ENCODE measurements at regions not wholly inside any gene's neighbourhood (a gene's known extent, or its start where the extent isn't known, plus 50 kb on each side); places are given as distances from the start of the nearest gene placed in this dataset.

GRCh38 chr2:856041-856440, 94.6 kb upstream of the SNTG2 start (continued):
- no peak for TF ChIP-seq ZNF571 (tag by site-specific recombination; IDR thresholded peaks at IDR 0.05)
- no peak for TF ChIP-seq ZNF544 (tag by site-specific recombination; IDR thresholded peaks at IDR 0.05)
- no peak for TF ChIP-seq ZNF274 (IDR thresholded peaks at IDR 0.05; ENCODE audit: low read length)
- no peak for TF ChIP-seq ZNF274 (tag by site-specific recombination; IDR thresholded peaks at IDR 0.05; ENCODE audit: borderline replicate concordance)
- TF ChIP-seq ZNF16 (tag by site-specific recombination; IDR thresholded peaks at IDR 0.05; ENCODE audit: low read depth) = no peak

- H3K27ac ChIP-seq (ENCODE audit: extremely low read depth, low read depth, low read length) = no peak overlapping the region
- CTCF ChIA-PET = interaction anchor here (0.6 kb wide), 1 partner anchor 560 kb away, joined by 3 read pairs; no protein-coding TSS in a partner anchor
- H3K9me3 ChIP-seq (ENCODE audit: control insufficient read depth, insufficient read depth, low read depth, low read length) = no peaks in the 10 kb centered on the region
- no peak overlapping the region for H3K4me3 ChIP-seq (ENCODE audit: low read depth, low read length)
- no peak for TF ChIP-seq ZNF10 (tag by site-specific recombination; IDR thresholded peaks at IDR 0.05)
- TF ChIP-seq SP7 (tag by site-specific recombination; IDR thresholded peaks at IDR 0.05) = no peak
- TF ChIP-seq SETDB1 (IDR thresholded peaks at IDR 0.05; ENCODE audit: insufficient read length, low read length) = no peak
- no peak for TF ChIP-seq ZNF169 (tag by site-specific recombination; IDR thresholded peaks at IDR 0.05)
- no peak for TF ChIP-seq ZNF48 (tag by site-specific recombination; IDR thresholded peaks at IDR 0.05)
- TF ChIP-seq ZNF341 (tag by site-specific recombination; IDR thresholded peaks at IDR 0.05; ENCODE audit: low read depth) = no peak
- no peak for TF ChIP-seq ZNF324 (tag by site-specific recombination; IDR thresholded peaks at IDR 0.05)
- no peak for TF ChIP-seq SP2 (tag by site-specific recombination; IDR thresholded peaks at IDR 0.05)
- no peak for TF ChIP-seq INSM2 (tag by site-specific recombination; IDR thresholded peaks at IDR 0.05)
- no peak for TF ChIP-seq ZSCAN23 (tag by site-specific recombination; IDR thresholded peaks at IDR 0.05)
- no peak for TF ChIP-seq TRIM28 (IDR thresholded peaks at IDR 0.05; ENCODE audit: borderline replicate concordance, low read length)
- TF ChIP-seq ZNF510 (tag by site-specific recombination; IDR thresholded peaks at IDR 0.05; ENCODE audit: insufficient replicate concordance) = no peak
- TF ChIP-seq ZSCAN16 (tag by site-specific recombination; IDR thresholded peaks at IDR 0.05) = no peak
- no peak for TF ChIP-seq REST (tag by site-specific recombination; IDR thresholded peaks at IDR 0.05)
- TF ChIP-seq GLI4 (tag by site-specific recombination; IDR thresholded peaks at IDR 0.05) = no peak
- no peak for TF ChIP-seq ZNF560 (tag by site-specific recombination; IDR thresholded peaks at IDR 0.05; ENCODE audit: borderline replicate concordance)
- TF ChIP-seq ZNF514 (tag by site-specific recombination; IDR thresholded peaks at IDR 0.05) = no peak
- no peak for TF ChIP-seq ZNF140 (tag by site-specific recombination; IDR thresholded peaks at IDR 0.05)
- H3K4me1 ChIP-seq (ENCODE audit: control insufficient read depth, insufficient read depth, low read length) = no peaks in the 10 kb centered on the region
- POLR2A ChIA-PET = no interaction called here
- no peaks in the 10 kb centered on the region for H3K36me3 ChIP-seq (ENCODE audit: control insufficient read depth in 2 of 2, insufficient read depth in 1 of 2, low read length in 2 of 2)
Measured at GRCh38 chr2:855177-855576, 95.5 kb upstream of the SNTG2 start.
